Gastrocnemius medialis (tissue), 4 donors: ENCODE measurements at regions not wholly inside any gene's neighbourhood (a gene's known extent, or its start where the extent isn't known, plus 50 kb on each side); places are given as distances from the start of the nearest gene placed in this dataset.

ENCODE experiments used
- CTCF ChIP-seq, 5 experiments: fragments of 450-650 bp in 3 of 5; fragments of 200-600 bp in 2 of 5; sonication (generic) in 2 of 5; IDR thresholded peaks in 4 of 5; conservative IDR thresholded peaks in 1 of 5; 1 replicate in 4 of 5; 2 replicates in 1 of 5; pipeline ENCODE4 v1.5.1; 2016 to 2019; ENCODE audit warnings: antibody characterized with exemption in 5 of 5, mild to moderate bottlenecking in 3 of 5, moderate library complexity in 3 of 5
- POLR2A ChIP-seq, 2 donors: fragments of 450-650 bp; IDR thresholded peaks; one replicate each; pipeline ENCODE4 v1.6.1; 2017; ENCODE audit warnings: antibody characterized with exemption in 2 of 2, mild to moderate bottlenecking in 2 of 2, moderate library complexity in 2 of 2

GRCh38 chr17:77432742-77433141 is 292.0 kb downstream of the SEC14L1 start:
- no peak for TF ChIP-seq CTCF (IDR thresholded peaks at IDR 0.05 in 4 of 5, conservative IDR thresholded peaks at IDR 0.05 in 1 of 5)
- TF ChIP-seq POLR2A (IDR thresholded peaks at IDR 0.05): no peak
